ENCODE measurements at regions not wholly inside any gene's neighbourhood (a gene's known extent, or its start where the extent isn't known, plus 50 kb on each side); places are given as distances from the start of the nearest gene placed in this dataset.

- H3K36me3 Mint-ChIP-seq = no peaks in the 10 kb centered on the region
- DNase-seq (no peak), ATAC-seq (replicated peaks in 1 of 4) (no peak)
- peaks cover 0 to 3% of the 10 kb centered on the region in 2 experiments for H3K27me3 ChIP-seq (replicated peaks in 1 of 2; ENCODE audit: control insufficient read depth in 2 of 2, extremely low read depth in 1 of 2, insufficient read depth in 2 of 2, low read length in 1 of 2)
- no peak overlapping the region for H3K4me3 ChIP-seq (ENCODE audit: control insufficient read depth in 1 of 2, extremely low read depth in 1 of 2, low read length in 1 of 2)
- H3K36me3 ChIP-seq (ENCODE audit: control insufficient read depth in 2 of 2, extremely low read depth in 1 of 2, insufficient read depth in 1 of 2, low read length in 1 of 2) = no peaks in the 10 kb centered on the region
- POLR2A ChIA-PET = no interaction called here
- no peaks in the 10 kb centered on the region for H3K9me3 Mint-ChIP-seq
- CTCF ChIA-PET = no interaction called here
- H3K9me3 ChIP-seq = no peaks in the 10 kb centered on the region
- no peaks in the 10 kb centered on the region for H3K4me1 ChIP-seq (ENCODE audit: control insufficient read depth in 1 of 2, extremely low read depth in 1 of 2, insufficient read depth in 2 of 2, low read length in 2 of 2)
- no peak overlapping the region for H3K4me3 Mint-ChIP-seq
- H3K27ac ChIP-seq (ENCODE audit: low read length) = no peak overlapping the region
- H3K4me1 Mint-ChIP-seq = no peaks in the 10 kb centered on the region
- peaks cover 10% of the 10 kb centered on the region in 2 donors for H3K27me3 Mint-ChIP-seq
- H3K27ac Mint-ChIP-seq = no peak overlapping the region
- WGBS (ENCODE audit: insufficient coverage) = 83% methylated on average over 6 of the region's 7 CpGs
These were observed 241.6 kb downstream of the SUCLG1 start for GRCh38 chr2:84217456-84217855.

DNA sequence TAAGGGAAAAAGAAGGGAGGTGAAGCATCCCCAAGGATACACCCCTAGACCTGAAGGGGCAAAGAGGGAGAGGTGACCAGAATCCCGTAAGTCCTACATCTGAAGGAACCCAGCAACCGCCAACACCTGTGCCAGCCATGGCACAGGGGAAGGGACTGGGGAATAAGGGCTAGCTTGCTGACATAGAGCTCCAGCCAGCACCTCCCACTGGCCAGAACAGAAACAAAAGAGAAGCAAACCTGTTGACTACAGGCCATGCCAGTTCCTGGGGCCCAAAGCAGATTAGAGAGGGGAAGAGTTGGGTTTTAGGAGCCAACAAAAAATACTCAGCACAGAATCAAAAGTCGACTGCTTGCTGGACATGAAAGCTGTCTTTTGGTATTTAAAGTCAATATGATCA is 244.6 kb downstream of the SUCLG1 start:
- no peaks in the 10 kb centered on the region for H3K36me3 Mint-ChIP-seq
- Histone ChIP-seq H3K27ac (ENCODE audit: low read length) (no peak overlapping the region), H3K9me3 (no peaks in the 10 kb centered on the region), H3K36me3 (ENCODE audit: control insufficient read depth in 2 of 2, extremely low read depth in 1 of 2, insufficient read depth in 1 of 2, low read length in 1 of 2) (no peaks in the 10 kb centered on the region), H3K27me3 (replicated peaks in 1 of 2; ENCODE audit: control insufficient read depth in 2 of 2, extremely low read depth in 1 of 2, insufficient read depth in 2 of 2, low read length in 1 of 2) (peaks cover 0 to 3% of the 10 kb centered on the region in 2 experiments), H3K4me1 (ENCODE audit: control insufficient read depth in 1 of 2, extremely low read depth in 1 of 2, insufficient read depth in 2 of 2, low read length in 2 of 2) (no peaks in the 10 kb centered on the region), H3K4me3 (ENCODE audit: control insufficient read depth in 1 of 2, extremely low read depth in 1 of 2, low read length in 1 of 2) (no peak overlapping the region)
- H3K4me1 Mint-ChIP-seq = no peaks in the 10 kb centered on the region
- peaks cover 5 to 7% of the 10 kb centered on the region in 2 donors for H3K27me3 Mint-ChIP-seq
- H3K27ac Mint-ChIP-seq = no peak overlapping the region
- ChIA-PET POLR2A (no interaction called here), CTCF (no interaction called here)
- DNase-seq = no peak
- H3K4me3 Mint-ChIP-seq = no peak overlapping the region
- H3K9me3 Mint-ChIP-seq = no peaks in the 10 kb centered on the region
- WGBS (ENCODE audit: insufficient coverage) = no CpG with 5 or more reads among the region's 3 CpGs
- ATAC-seq (replicated peaks in 1 of 4) = no peak

DNA sequence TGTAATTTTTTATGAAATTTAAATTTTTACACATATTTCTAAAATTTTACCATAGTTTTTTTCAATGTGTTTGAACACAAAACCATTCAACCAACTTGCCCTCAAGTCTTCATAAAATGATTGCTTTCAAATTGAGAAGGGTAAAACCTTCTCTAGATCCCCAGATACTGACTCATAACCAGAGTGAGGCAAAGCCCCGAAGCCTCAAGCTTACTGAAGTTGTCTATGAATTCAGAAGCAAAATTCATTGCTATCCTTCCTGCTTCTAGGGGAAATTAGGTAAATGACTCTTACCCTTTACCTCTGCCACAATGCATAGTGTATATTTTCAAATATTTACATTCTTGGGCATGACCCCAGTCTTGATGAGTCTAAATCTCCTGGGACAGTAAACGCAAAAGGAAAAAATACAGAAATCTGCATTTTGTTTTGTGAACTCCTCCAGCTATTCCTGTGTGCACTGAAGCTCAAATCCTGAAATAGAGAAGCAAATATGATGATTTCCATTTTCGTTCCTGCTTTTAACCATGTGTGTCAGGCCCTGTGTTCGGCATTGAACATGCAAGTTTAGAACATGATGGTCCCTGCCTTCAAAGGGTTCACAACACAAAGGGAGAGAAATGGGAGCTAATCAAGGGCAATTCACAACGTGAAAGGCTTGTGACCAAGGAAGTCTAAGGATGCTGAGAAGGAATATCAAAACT is 246.3 kb downstream of the SUCLG1 start:
- no peaks in the 10 kb centered on the region for H3K9me3 ChIP-seq
- Mint-ChIP-seq H3K4me3 (no peak overlapping the region), H3K4me1 (no peaks in the 10 kb centered on the region), H3K27ac (no peak overlapping the region), H3K27me3 (peaks cover 14 to 15% of the 10 kb centered on the region in 2 donors), H3K36me3 (no peaks in the 10 kb centered on the region), H3K9me3 (no peaks in the 10 kb centered on the region)
- no peak overlapping the region for H3K27ac ChIP-seq (ENCODE audit: low read length)
- POLR2A ChIA-PET = interaction anchor here in 1 of 2 donors (0.7 kb wide), 1 partner anchor 164 kb away, joined by 3 read pairs; no protein-coding TSS in a partner anchor
- no peaks in the 10 kb centered on the region for H3K4me1 ChIP-seq (ENCODE audit: control insufficient read depth in 1 of 2, extremely low read depth in 1 of 2, insufficient read depth in 2 of 2, low read length in 2 of 2)
- no peak overlapping the region for H3K4me3 ChIP-seq (ENCODE audit: control insufficient read depth in 1 of 2, extremely low read depth in 1 of 2, low read length in 1 of 2)
- H3K36me3 ChIP-seq (ENCODE audit: control insufficient read depth in 2 of 2, extremely low read depth in 1 of 2, insufficient read depth in 1 of 2, low read length in 1 of 2) = no peaks in the 10 kb centered on the region
- CTCF ChIA-PET = no interaction called here
- ATAC-seq (replicated peaks in 1 of 4) (no peak), DNase-seq (no peak)
- peaks cover 0 to 3% of the 10 kb centered on the region in 2 experiments for H3K27me3 ChIP-seq (replicated peaks in 1 of 2; ENCODE audit: control insufficient read depth in 2 of 2, extremely low read depth in 1 of 2, insufficient read depth in 2 of 2, low read length in 1 of 2)
- 65% methylated on average over 3 of the region's 5 CpGs for WGBS (ENCODE audit: insufficient coverage)

DNA sequence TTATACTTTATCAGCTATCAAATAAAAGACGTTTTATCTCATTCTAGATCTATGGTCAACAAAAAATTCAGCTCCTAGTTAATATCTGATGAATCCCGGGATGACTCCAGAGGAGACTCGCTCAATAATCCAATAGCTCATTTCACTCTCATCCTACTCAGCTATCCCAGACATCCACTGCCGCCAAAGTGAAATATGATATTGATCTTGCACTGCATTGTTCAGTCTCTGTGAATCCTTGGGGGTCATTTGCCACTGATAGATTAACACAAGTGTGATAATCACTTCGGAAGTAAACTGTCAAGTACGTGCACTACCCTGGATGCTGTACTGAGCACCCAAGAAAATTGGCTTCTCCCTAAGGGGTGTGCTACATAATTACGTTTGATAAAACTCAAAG is 249.1 kb downstream of the SUCLG1 start:
- WGBS (ENCODE audit: insufficient coverage) = 48% methylated on average over 4 of the region's 7 CpGs
- Histone ChIP-seq H3K27ac (ENCODE audit: low read length) (no peak overlapping the region), H3K4me1 (ENCODE audit: control insufficient read depth in 1 of 2, extremely low read depth in 1 of 2, insufficient read depth in 2 of 2, low read length in 2 of 2) (no peaks in the 10 kb centered on the region), H3K27me3 (replicated peaks in 1 of 2; ENCODE audit: control insufficient read depth in 2 of 2, extremely low read depth in 1 of 2, insufficient read depth in 2 of 2, low read length in 1 of 2) (peaks cover 0 to 3% of the 10 kb centered on the region in 2 experiments), H3K4me3 (ENCODE audit: control insufficient read depth in 1 of 2, extremely low read depth in 1 of 2, low read length in 1 of 2) (no peak overlapping the region), H3K9me3 (no peaks in the 10 kb centered on the region), H3K36me3 (ENCODE audit: control insufficient read depth in 2 of 2, extremely low read depth in 1 of 2, insufficient read depth in 1 of 2, low read length in 1 of 2) (no peaks in the 10 kb centered on the region)
- Mint-ChIP-seq H3K27me3 (peaks cover 16 to 17% of the 10 kb centered on the region in 2 donors), H3K4me1 (no peaks in the 10 kb centered on the region), H3K36me3 (no peaks in the 10 kb centered on the region), H3K4me3 (no peak overlapping the region), H3K27ac (no peak overlapping the region), H3K9me3 (no peaks in the 10 kb centered on the region)
- CTCF ChIA-PET = no interaction called here
- ATAC-seq (replicated peaks in 1 of 4) (no peak), DNase-seq (no peak)
- POLR2A ChIA-PET = no interaction called here

DNA sequence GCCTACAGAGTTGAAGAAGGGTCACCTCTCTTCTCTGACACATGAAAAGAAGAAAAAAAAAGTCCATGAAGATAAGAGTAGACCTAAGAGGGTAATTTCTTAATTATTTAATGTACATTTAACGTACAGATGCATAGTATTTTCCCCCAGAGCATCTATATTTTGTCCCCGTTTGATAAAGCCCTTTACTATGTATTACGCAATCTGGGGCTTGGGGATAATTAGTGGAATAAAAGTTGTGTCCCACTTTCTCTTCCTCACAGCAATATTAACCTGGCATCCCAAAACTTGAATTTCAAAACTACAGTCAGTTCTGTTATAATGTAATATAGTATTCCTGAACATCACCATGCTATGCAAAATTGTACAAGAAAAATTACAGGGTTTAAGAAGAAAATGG is 254.1 kb downstream of the SUCLG1 start:
- no peaks in the 10 kb centered on the region for H3K4me1 Mint-ChIP-seq
- POLR2A ChIA-PET = no interaction called here
- DNase-seq (no peak), ATAC-seq (replicated peaks in 1 of 4) (no peak)
- Histone ChIP-seq H3K27me3 (replicated peaks in 1 of 2; ENCODE audit: control insufficient read depth in 2 of 2, extremely low read depth in 1 of 2, insufficient read depth in 2 of 2, low read length in 1 of 2) (no peaks in the 10 kb centered on the region), H3K36me3 (ENCODE audit: control insufficient read depth in 2 of 2, extremely low read depth in 1 of 2, insufficient read depth in 1 of 2, low read length in 1 of 2) (no peaks in the 10 kb centered on the region), H3K4me3 (ENCODE audit: control insufficient read depth in 1 of 2, extremely low read depth in 1 of 2, low read length in 1 of 2) (no peak overlapping the region), H3K4me1 (ENCODE audit: control insufficient read depth in 1 of 2, extremely low read depth in 1 of 2, insufficient read depth in 2 of 2, low read length in 2 of 2) (no peaks in the 10 kb centered on the region), H3K27ac (ENCODE audit: low read length) (no peak overlapping the region), H3K9me3 (no peaks in the 10 kb centered on the region)
- WGBS (ENCODE audit: insufficient coverage) = no CpG with 5 or more reads among the region's 3 CpGs
- no peak overlapping the region for H3K27ac Mint-ChIP-seq
- CTCF ChIA-PET = no interaction called here
- H3K27me3 Mint-ChIP-seq = peaks cover 13 to 25% of the 10 kb centered on the region in 2 donors
- H3K4me3 Mint-ChIP-seq = no peak overlapping the region
- no peaks in the 10 kb centered on the region for H3K36me3 Mint-ChIP-seq
- no peaks in the 10 kb centered on the region for H3K9me3 Mint-ChIP-seq

DNA sequence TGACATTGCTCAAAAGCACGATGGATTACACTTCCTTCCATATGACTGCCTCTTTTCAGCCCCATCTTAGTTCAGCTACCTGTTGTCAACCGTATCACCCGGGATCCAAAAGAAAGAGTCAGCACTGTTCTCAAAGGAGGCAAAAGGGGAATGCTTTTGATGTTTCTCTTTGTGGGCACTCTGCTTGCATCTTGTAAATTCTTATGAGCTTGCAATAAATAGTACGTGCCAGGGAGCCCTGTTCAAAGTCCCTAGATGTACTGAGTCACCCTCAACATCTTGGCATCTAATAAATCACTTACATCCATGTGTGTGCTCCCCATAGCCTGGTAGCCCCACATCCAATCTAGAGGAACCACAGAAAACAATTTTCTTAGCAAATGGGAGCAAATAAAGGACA is 256.9 kb downstream of the SUCLG1 start:
- H3K9me3 Mint-ChIP-seq = no peaks in the 10 kb centered on the region
- no peaks in the 10 kb centered on the region for H3K36me3 Mint-ChIP-seq
- no peak for ATAC-seq (replicated peaks in 1 of 4)
- POLR2A ChIA-PET = no interaction called here
- Histone ChIP-seq H3K9me3 (no peaks in the 10 kb centered on the region), H3K36me3 (ENCODE audit: control insufficient read depth in 2 of 2, extremely low read depth in 1 of 2, insufficient read depth in 1 of 2, low read length in 1 of 2) (no peaks in the 10 kb centered on the region), H3K27ac (ENCODE audit: low read length) (no peak overlapping the region), H3K4me1 (ENCODE audit: control insufficient read depth in 1 of 2, extremely low read depth in 1 of 2, insufficient read depth in 2 of 2, low read length in 2 of 2) (no peaks in the 10 kb centered on the region), H3K27me3 (replicated peaks in 1 of 2; ENCODE audit: control insufficient read depth in 2 of 2, extremely low read depth in 1 of 2, insufficient read depth in 2 of 2, low read length in 1 of 2) (no peaks in the 10 kb centered on the region), H3K4me3 (ENCODE audit: control insufficient read depth in 1 of 2, extremely low read depth in 1 of 2, low read length in 1 of 2) (no peak overlapping the region)
- peaks cover 5 to 13% of the 10 kb centered on the region in 2 donors for H3K27me3 Mint-ChIP-seq
- no peak overlapping the region for H3K4me3 Mint-ChIP-seq
- CTCF ChIA-PET = no interaction called here
- DNase-seq = no peak
- H3K27ac Mint-ChIP-seq = no peak overlapping the region
- no CpG with 5 or more reads among the region's 4 CpGs for WGBS (ENCODE audit: insufficient coverage)
- H3K4me1 Mint-ChIP-seq = no peaks in the 10 kb centered on the region

GRCh38 chr2:84201158-84201557 is 257.9 kb downstream of the SUCLG1 start:
- no peak for ATAC-seq (replicated peaks in 1 of 4)
- DNase-seq = no peak
- H3K27me3 Mint-ChIP-seq = peaks cover 2 to 9% of the 10 kb centered on the region in 2 donors

More at GRCh38 chr2:84201158-84201557, 257.9 kb downstream of the SUCLG1 start:
- 36% methylated on average over 3 of the region's 5 CpGs for WGBS (ENCODE audit: insufficient coverage)
- no peaks in the 10 kb centered on the region for H3K27me3 ChIP-seq (replicated peaks in 1 of 2; ENCODE audit: control insufficient read depth in 2 of 2, extremely low read depth in 1 of 2, insufficient read depth in 2 of 2, low read length in 1 of 2)
- ChIA-PET POLR2A (no interaction called here), CTCF (no interaction called here)
- H3K9me3 Mint-ChIP-seq = no peaks in the 10 kb centered on the region
- H3K27ac ChIP-seq (ENCODE audit: low read length) = no peak overlapping the region
- no peak overlapping the region for H3K4me3 Mint-ChIP-seq
- no peaks in the 10 kb centered on the region for H3K36me3 ChIP-seq (ENCODE audit: control insufficient read depth in 2 of 2, extremely low read depth in 1 of 2, insufficient read depth in 1 of 2, low read length in 1 of 2)
- H3K4me1 Mint-ChIP-seq = no peaks in the 10 kb centered on the region
- no peaks in the 10 kb centered on the region for H3K9me3 ChIP-seq
- no peaks in the 10 kb centered on the region for H3K36me3 Mint-ChIP-seq
- no peak overlapping the region for H3K4me3 ChIP-seq (ENCODE audit: control insufficient read depth in 1 of 2, extremely low read depth in 1 of 2, low read length in 1 of 2)
- no peaks in the 10 kb centered on the region for H3K4me1 ChIP-seq (ENCODE audit: control insufficient read depth in 1 of 2, extremely low read depth in 1 of 2, insufficient read depth in 2 of 2, low read length in 2 of 2)
- no peak overlapping the region for H3K27ac Mint-ChIP-seq
